HG03108 (cell line): ENCODE measurements at regions not wholly inside any gene's neighbourhood (a gene's known extent, or its start where the extent isn't known, plus 50 kb on each side); places are given as distances from the start of the nearest gene placed in this dataset.
A peak's percentile ranks its signal among the peaks of the same experiment; 100 is the strongest.

ENCODE experiments used
- ATAC-seq: cut with Tn5 transposase; IDR thresholded peaks from one replicate; pipeline ENCODE4 v1.9.1; 2021; ENCODE audit warnings: moderate library complexity; ENCODE audit not compliant: unreplicated experiment

DNA sequence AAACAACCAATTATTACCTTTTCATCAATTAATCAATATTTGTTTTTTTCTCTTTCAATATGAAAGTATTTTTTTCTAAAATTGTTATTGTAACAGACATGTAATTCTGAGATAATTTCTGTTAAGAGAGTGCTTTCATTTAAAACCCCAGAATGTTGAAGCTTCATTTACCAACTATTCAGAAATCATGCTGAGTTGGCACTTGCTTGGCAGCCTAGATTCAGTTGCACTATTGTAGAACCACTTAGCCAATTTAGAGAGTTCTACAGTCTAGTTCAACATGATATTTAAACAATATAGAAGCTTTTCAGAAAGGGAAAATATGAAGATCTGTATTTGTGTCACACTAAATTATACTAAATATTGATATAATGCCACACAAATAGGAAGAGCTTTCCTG is 56.1 kb upstream of the NKAIN2 start:
- ATAC-seq, result no peak

- no peak for ATAC-seq
Measured at GRCh38 chr6:123745895-123746294, 57.8 kb upstream of the NKAIN2 start.

DNA sequence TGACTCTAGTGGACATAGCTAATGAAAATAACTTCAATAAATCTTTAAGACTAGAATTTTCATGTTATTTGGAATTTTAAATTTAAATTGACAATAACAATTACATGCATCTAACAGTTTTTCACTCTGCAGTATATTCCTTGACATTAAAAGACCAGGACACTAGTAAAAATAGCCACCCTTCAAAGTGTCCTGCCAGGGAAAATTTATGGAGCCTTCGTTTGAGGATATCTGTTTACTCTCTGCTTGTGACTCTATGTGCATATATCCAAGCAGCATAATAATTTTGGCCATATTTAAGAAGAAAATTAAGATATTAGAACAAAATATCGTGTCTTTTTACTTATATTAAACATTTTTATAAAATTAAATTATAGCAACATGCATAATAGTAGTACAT is 58.8 kb upstream of the NKAIN2 start:
- no peak for ATAC-seq

DNA sequence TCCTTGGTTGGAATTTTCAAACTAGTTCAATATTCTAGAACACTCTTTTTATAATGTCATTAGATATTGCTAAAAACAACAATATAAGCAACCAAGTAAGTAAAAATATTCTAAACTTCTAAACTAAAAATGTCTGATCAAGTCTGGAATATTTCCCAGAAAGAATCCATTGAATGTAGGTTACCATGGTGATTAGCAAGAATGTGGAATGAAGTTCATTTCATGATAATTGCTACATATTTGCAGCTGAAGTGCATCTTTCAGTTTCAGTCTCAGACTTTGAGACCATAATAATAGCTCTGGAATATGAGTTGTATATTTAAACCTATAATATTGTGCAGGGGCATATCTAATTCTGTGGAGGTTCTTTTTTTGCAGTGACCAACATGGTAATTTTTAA is 61.0 kb upstream of the NKAIN2 start:
- no peak for ATAC-seq

GRCh38 chr6:123733180-123733579 is 70.5 kb upstream of the NKAIN2 start:
- ATAC-seq, result no peak

DNA sequence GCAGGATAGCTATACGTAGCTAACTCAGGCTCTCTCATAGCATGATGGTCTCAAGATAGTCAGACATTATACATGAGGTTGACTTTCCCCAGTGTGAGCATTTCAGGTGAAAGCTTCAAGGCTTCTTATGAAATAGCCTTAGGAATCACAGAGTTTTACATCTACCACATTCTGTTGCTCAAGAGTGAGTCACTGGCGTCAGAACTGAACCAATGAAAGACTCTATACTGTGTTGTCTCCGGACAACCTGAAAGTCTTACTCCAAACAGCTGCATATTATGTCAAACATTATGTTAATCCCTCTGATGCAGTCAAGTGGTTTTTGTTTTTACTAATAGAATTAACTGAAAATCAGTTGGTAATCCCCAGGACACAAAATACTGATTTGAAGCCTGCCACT is 79.8 kb upstream of the TRDN start:
- ATAC-seq, result no peak

GRCh38 chr6:123715006-123715863 is 78.5 kb upstream of the TRDN start:
- ATAC-seq, result peak; percentile 63

- ATAC-seq, result no peak
Measured at GRCh38 chr6:123712831-123713230, 76.1 kb upstream of the TRDN start.

GRCh38 chr6:123702943-123703342 is 66.2 kb upstream of the TRDN start:
- ATAC-seq, result no peak

- ATAC-seq, result no peak
Measured at GRCh38 chr6:123687864-123688263, 51.1 kb upstream of the TRDN start.
